ENCODE measurements at regions not wholly inside any gene's neighbourhood (a gene's known extent, or its start where the extent isn't known, plus 50 kb on each side); places are given as distances from the start of the nearest gene placed in this dataset.

- no peak for FAIRE-seq
Measured at GRCh38 chr6:91161246-91161645, 574.4 kb upstream of the MAP3K7 start.

GRCh38 chr6:91155129-91155785, 568.4 kb upstream of the MAP3K7 start:
- no peaks in the 10 kb centered on the region for H3K9me3 ChIP-seq (ENCODE audit: control insufficient read depth in 2 of 2, insufficient read depth in 1 of 2, low read depth in 1 of 2, low read length in 1 of 2)
- FAIRE-seq (no peak), DNase-seq (no peak)
- H3K27ac ChIP-seq (ENCODE audit: low read depth in 1 of 3, low read length in 2 of 3): no peak overlapping the region
- WGBS, 3 donors: 44 to 82% (median 59%) methylated on average over 5 of the region's 5 CpGs
- no peaks in the 10 kb centered on the region for H3K36me3 ChIP-seq (ENCODE audit: control insufficient read depth in 3 of 3, insufficient read depth in 2 of 3, low read depth in 1 of 3, low read length in 3 of 3)
- H3K4me1 ChIP-seq (ENCODE audit: control insufficient read depth in 3 of 3, insufficient read depth in 2 of 3, low read depth in 1 of 3, low read length in 2 of 3): no peaks in the 10 kb centered on the region
- no peak overlapping the region for H3K4me3 ChIP-seq (ENCODE audit: low read depth in 1 of 3, low read length in 3 of 3)
- no peaks in the 10 kb centered on the region for H3K27me3 ChIP-seq (ENCODE audit: control insufficient read depth in 3 of 3, insufficient read depth in 3 of 3, low read length in 3 of 3)

More at GRCh38 chr6:91161246-91161645, 574.4 kb upstream of the MAP3K7 start:
- no peak overlapping the region for H3K27ac ChIP-seq (ENCODE audit: low read depth in 1 of 3, low read length in 2 of 3)
- no peaks in the 10 kb centered on the region for H3K27me3 ChIP-seq (ENCODE audit: control insufficient read depth in 3 of 3, insufficient read depth in 3 of 3, low read length in 3 of 3)
- H3K9me3 ChIP-seq (ENCODE audit: control insufficient read depth in 2 of 2, insufficient read depth in 1 of 2, low read depth in 1 of 2, low read length in 1 of 2): no peaks in the 10 kb centered on the region
- no peaks in the 10 kb centered on the region for H3K4me1 ChIP-seq (ENCODE audit: control insufficient read depth in 3 of 3, insufficient read depth in 2 of 3, low read depth in 1 of 3, low read length in 2 of 3)
- no peaks in the 10 kb centered on the region for H3K36me3 ChIP-seq (ENCODE audit: control insufficient read depth in 3 of 3, insufficient read depth in 2 of 3, low read depth in 1 of 3, low read length in 3 of 3)
- WGBS, 3 donors: 83 to 91% (median 85%) methylated on average over 7 of the region's 7 CpGs
- no peak overlapping the region for H3K4me3 ChIP-seq (ENCODE audit: low read depth in 1 of 3, low read length in 3 of 3)
- DNase-seq: no peak

GRCh38 chr6:91152824-91153223, 566.0 kb upstream of the MAP3K7 start:
- no peak overlapping the region for H3K4me3 ChIP-seq (ENCODE audit: low read depth in 1 of 3, low read length in 3 of 3)
- WGBS, 3 donors: 80 to 84% (median 82%) methylated on average over 5 of the region's 5 CpGs
- no peak for FAIRE-seq
- no peaks in the 10 kb centered on the region for H3K4me1 ChIP-seq (ENCODE audit: control insufficient read depth in 3 of 3, insufficient read depth in 2 of 3, low read depth in 1 of 3, low read length in 2 of 3)
- no peaks in the 10 kb centered on the region for H3K27me3 ChIP-seq (ENCODE audit: control insufficient read depth in 3 of 3, insufficient read depth in 3 of 3, low read length in 3 of 3)
- no peak for DNase-seq
- no peaks in the 10 kb centered on the region for H3K36me3 ChIP-seq (ENCODE audit: control insufficient read depth in 3 of 3, insufficient read depth in 2 of 3, low read depth in 1 of 3, low read length in 3 of 3)
- no peak overlapping the region for H3K27ac ChIP-seq (ENCODE audit: low read depth in 1 of 3, low read length in 2 of 3)
- H3K9me3 ChIP-seq (ENCODE audit: control insufficient read depth in 2 of 2, insufficient read depth in 1 of 2, low read depth in 1 of 2, low read length in 1 of 2): no peaks in the 10 kb centered on the region

- Histone ChIP-seq H3K27ac (ENCODE audit: low read depth in 1 of 3, low read length in 2 of 3) (no peak overlapping the region), H3K4me3 (ENCODE audit: low read depth in 1 of 3, low read length in 3 of 3) (no peak overlapping the region), H3K27me3 (ENCODE audit: control insufficient read depth in 3 of 3, insufficient read depth in 3 of 3, low read length in 3 of 3) (no peaks in the 10 kb centered on the region), H3K36me3 (ENCODE audit: control insufficient read depth in 3 of 3, insufficient read depth in 2 of 3, low read depth in 1 of 3, low read length in 3 of 3) (no peaks in the 10 kb centered on the region), H3K9me3 (ENCODE audit: control insufficient read depth in 2 of 2, insufficient read depth in 1 of 2, low read depth in 1 of 2, low read length in 1 of 2) (no peaks in the 10 kb centered on the region), H3K4me1 (ENCODE audit: control insufficient read depth in 3 of 3, insufficient read depth in 2 of 3, low read depth in 1 of 3, low read length in 2 of 3) (no peaks in the 10 kb centered on the region)
- DNase-seq (no peak), FAIRE-seq (no peak)
- WGBS, 3 donors: 73 to 79% (median 74%) methylated on average over 2 of the region's 2 CpGs
Measured at GRCh38 chr6:91149956-91150705, 563.3 kb upstream of the MAP3K7 start.

GRCh38 chr6:91149246-91149955, 562.5 kb upstream of the MAP3K7 start:
- FAIRE-seq (no peak), DNase-seq (no peak)
- Histone ChIP-seq H3K27ac (ENCODE audit: low read depth in 1 of 3, low read length in 2 of 3) (no peak overlapping the region), H3K4me1 (ENCODE audit: control insufficient read depth in 3 of 3, insufficient read depth in 2 of 3, low read depth in 1 of 3, low read length in 2 of 3) (no peaks in the 10 kb centered on the region), H3K27me3 (ENCODE audit: control insufficient read depth in 3 of 3, insufficient read depth in 3 of 3, low read length in 3 of 3) (no peaks in the 10 kb centered on the region), H3K36me3 (ENCODE audit: control insufficient read depth in 3 of 3, insufficient read depth in 2 of 3, low read depth in 1 of 3, low read length in 3 of 3) (no peaks in the 10 kb centered on the region), H3K9me3 (ENCODE audit: control insufficient read depth in 2 of 2, insufficient read depth in 1 of 2, low read depth in 1 of 2, low read length in 1 of 2) (no peaks in the 10 kb centered on the region), H3K4me3 (ENCODE audit: low read depth in 1 of 3, low read length in 3 of 3) (no peak overlapping the region)
- WGBS, 3 donors: 60 to 83% (median 70%) methylated on average over 8 of the region's 8 CpGs

- WGBS, 3 donors: 70 to 84% (median 74%) methylated on average over 3 of the region's 3 CpGs
Measured at GRCh38 chr6:91144126-91144525, 557.3 kb upstream of the MAP3K7 start.

GRCh38 chr6:91142154-91142553, 555.3 kb upstream of the MAP3K7 start:
- no peaks in the 10 kb centered on the region for H3K9me3 ChIP-seq (ENCODE audit: control insufficient read depth in 2 of 2, insufficient read depth in 1 of 2, low read depth in 1 of 2, low read length in 1 of 2)
- H3K27ac ChIP-seq (ENCODE audit: low read depth in 1 of 3, low read length in 2 of 3): no peak overlapping the region
- H3K4me3 ChIP-seq (ENCODE audit: low read depth in 1 of 3, low read length in 3 of 3): no peak overlapping the region
- 78 to 85% (median 79%) methylated on average over 3 of the region's 3 CpGs for WGBS, 3 donors
- H3K4me1 ChIP-seq (ENCODE audit: control insufficient read depth in 3 of 3, insufficient read depth in 2 of 3, low read depth in 1 of 3, low read length in 2 of 3): no peaks in the 10 kb centered on the region
- no peaks in the 10 kb centered on the region for H3K27me3 ChIP-seq (ENCODE audit: control insufficient read depth in 3 of 3, insufficient read depth in 3 of 3, low read length in 3 of 3)
- no peak for DNase-seq
- no peak for FAIRE-seq
- H3K36me3 ChIP-seq (ENCODE audit: control insufficient read depth in 3 of 3, insufficient read depth in 2 of 3, low read depth in 1 of 3, low read length in 3 of 3): no peaks in the 10 kb centered on the region

More at GRCh38 chr6:91144126-91144525, 557.3 kb upstream of the MAP3K7 start:
- Histone ChIP-seq H3K4me1 (ENCODE audit: control insufficient read depth in 3 of 3, insufficient read depth in 2 of 3, low read depth in 1 of 3, low read length in 2 of 3) (no peaks in the 10 kb centered on the region), H3K36me3 (ENCODE audit: control insufficient read depth in 3 of 3, insufficient read depth in 2 of 3, low read depth in 1 of 3, low read length in 3 of 3) (no peaks in the 10 kb centered on the region), H3K9me3 (ENCODE audit: control insufficient read depth in 2 of 2, insufficient read depth in 1 of 2, low read depth in 1 of 2, low read length in 1 of 2) (no peaks in the 10 kb centered on the region), H3K27me3 (ENCODE audit: control insufficient read depth in 3 of 3, insufficient read depth in 3 of 3, low read length in 3 of 3) (no peaks in the 10 kb centered on the region), H3K4me3 (ENCODE audit: low read depth in 1 of 3, low read length in 3 of 3) (no peak overlapping the region), H3K27ac (ENCODE audit: low read depth in 1 of 3, low read length in 2 of 3) (no peak overlapping the region)
- DNase-seq (no peak), FAIRE-seq (no peak)

- H3K4me1 ChIP-seq (ENCODE audit: control insufficient read depth in 3 of 3, insufficient read depth in 2 of 3, low read depth in 1 of 3, low read length in 2 of 3): no peaks in the 10 kb centered on the region
- H3K27me3 ChIP-seq (ENCODE audit: control insufficient read depth in 3 of 3, insufficient read depth in 3 of 3, low read length in 3 of 3): no peaks in the 10 kb centered on the region
- DNase-seq (no peak), FAIRE-seq (no peak)
- no peaks in the 10 kb centered on the region for H3K36me3 ChIP-seq (ENCODE audit: control insufficient read depth in 3 of 3, insufficient read depth in 2 of 3, low read depth in 1 of 3, low read length in 3 of 3)
- H3K4me3 ChIP-seq (ENCODE audit: low read depth in 1 of 3, low read length in 3 of 3): no peak overlapping the region
- WGBS, 3 donors: 75 to 89% (median 82%) methylated on average over 3 of the region's 3 CpGs
- H3K9me3 ChIP-seq (ENCODE audit: control insufficient read depth in 2 of 2, insufficient read depth in 1 of 2, low read depth in 1 of 2, low read length in 1 of 2): no peaks in the 10 kb centered on the region
- no peak overlapping the region for H3K27ac ChIP-seq (ENCODE audit: low read depth in 1 of 3, low read length in 2 of 3)
Measured at GRCh38 chr6:91141346-91141745, 554.5 kb upstream of the MAP3K7 start.
